HG03139 (cell line): ENCODE measurements at regions not wholly inside any gene's neighbourhood (a gene's known extent, or its start where the extent isn't known, plus 50 kb on each side); places are given as distances from the start of the nearest gene placed in this dataset.
"Not testable (repeated sequence)": the region's sequence is repeated elsewhere in the genome, so short reads cannot be mapped to it uniquely, and the experiment has no call there.

ENCODE experiments used
- ATAC-seq: cut with Tn5 transposase; IDR thresholded peaks from one replicate; pipeline ENCODE4 v1.9.1; 2021; ENCODE audit not compliant: unreplicated experiment

DNA sequence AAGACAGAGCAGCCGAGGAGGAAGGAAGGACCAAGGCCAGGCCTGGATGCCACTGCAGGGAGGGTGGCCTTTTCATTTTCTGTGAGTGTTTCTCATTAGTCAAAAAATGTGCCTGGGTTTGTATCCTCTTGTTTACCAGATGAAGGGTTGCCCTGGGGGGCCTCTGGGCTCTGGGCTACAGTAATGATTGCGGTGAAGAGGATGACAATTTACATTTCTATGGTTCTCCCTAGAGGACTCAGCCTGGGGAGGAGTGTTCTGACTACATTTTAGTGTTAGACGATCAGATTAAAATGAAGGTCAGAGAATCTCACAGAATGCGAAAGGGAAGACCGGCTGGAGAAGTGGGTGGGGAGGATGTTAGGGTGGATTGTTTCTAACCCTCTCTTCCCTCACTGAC lies 108.0 kb upstream of the KMT2C start:
- no peak for ATAC-seq

DNA sequence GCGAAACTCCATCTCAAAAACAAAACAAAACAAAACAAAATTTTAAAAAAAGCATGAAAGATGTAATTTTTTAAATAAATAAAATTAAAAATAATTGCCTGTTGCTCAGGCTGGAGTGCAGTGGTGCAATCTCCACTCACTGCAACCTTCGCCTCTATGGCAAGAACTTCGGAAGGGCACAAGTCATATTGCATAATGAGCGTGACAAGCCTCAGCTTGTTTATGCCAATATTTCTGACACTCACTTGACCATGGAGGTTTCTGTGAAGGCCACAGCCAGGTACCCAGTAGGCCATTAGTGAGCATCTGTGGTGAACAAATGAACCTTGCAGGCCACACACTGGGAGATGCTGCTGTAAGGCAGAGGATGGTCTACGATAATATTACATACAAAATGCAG lies 106.1 kb upstream of the KMT2C start:
- no peak for ATAC-seq

GRCh38 chr7:152539190-152539495 lies 103.3 kb upstream of the KMT2C start:
- ATAC-seq = not testable (repeated sequence)

DNA sequence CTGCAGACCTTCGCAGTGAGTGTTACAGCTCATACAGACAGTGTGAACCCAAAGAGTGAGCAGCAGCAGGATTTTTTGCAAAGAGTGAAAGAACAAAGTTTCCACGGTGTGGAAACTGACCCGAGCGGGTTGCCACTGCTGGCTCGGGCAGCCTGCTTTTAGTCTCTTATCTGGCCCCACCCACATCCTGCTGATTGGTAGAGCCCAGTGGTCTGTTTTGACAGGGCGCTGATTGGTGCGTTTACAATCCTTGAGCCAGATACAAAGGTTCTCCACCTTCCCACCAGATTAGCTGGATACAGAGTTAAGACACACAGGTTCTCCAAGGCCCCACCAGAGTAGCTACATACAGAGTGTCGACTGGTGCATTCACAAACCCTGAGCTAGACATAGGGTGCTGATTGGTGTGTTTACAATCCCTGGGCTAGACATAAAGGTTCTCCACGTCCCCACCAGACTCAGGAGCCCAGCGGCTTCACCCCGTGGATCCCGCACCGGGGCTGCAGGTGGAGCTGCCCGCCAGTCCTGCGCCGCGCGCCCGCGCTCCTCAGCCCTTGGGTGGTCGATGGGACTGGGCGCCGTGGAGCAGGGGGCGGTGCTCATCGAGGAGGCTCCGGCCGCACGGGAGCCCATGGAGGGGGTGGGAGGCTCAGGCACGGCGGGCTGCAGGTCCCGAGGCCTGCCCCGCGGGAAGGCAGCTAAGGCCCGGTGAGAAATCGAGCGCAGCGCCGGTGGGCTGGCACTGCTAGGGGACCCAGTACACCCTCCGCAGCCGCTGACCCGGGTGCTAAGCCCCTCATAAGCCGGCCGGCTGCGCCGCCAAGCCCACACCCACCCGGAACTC lies 102.8 kb upstream of the KMT2C start:
- ATAC-seq = not testable (repeated sequence)

DNA sequence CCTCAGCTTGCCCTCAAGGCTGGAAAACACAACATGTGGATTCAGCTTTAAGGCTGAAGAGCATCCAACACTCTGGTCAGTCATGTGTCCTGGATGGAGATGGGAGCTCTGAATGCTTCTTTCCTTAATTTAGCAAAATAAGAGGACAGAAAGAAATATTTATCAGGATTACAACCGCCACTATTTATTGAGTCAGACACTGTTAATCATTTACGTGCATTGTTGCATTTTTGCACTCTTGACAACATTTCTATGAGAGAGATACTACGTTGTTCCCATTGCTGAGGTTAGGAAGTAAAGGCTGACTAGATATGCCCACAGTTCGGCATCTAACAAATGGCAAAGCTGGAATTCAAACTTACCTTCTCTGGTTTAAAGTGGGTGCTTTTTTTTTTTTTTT lies 101.8 kb upstream of the KMT2C start:
- no peak for ATAC-seq

GRCh38 chr7:152528612-152529011 lies 92.8 kb upstream of the KMT2C start:
- no peak for ATAC-seq

GRCh38 chr7:152527610-152528032 lies 91.8 kb upstream of the KMT2C start:
- ATAC-seq = no peak

GRCh38 chr7:152523916-152524315 lies 88.1 kb upstream of the KMT2C start:
- ATAC-seq = no peak

GRCh38 chr7:152522571-152523067 lies 86.8 kb upstream of the KMT2C start:
- no peak for ATAC-seq

GRCh38 chr7:152521420-152522337 lies 85.9 kb upstream of the KMT2C start:
- no peak for ATAC-seq

DNA sequence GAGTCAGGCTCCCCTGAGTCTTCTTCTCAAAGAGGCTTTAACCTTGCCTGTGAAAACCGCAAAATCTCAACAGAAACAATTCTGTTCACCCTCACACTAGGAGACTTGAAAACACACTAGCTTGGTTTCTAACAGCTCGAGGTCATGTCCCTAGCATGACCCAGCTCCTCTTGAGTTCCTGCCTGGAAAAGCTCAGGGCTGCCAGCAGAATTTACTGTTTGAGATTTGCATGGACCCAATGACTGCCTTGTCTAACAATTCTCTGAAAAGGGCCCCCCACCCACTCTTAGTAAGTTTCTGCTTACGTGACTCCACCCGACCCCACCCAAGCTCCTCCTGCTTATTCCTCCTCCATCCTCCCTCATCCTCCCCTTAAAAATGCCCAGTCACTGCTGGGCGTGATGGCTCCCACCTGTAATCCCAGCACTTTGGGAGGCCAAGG lies 85.1 kb upstream of the KMT2C start:
- ATAC-seq = no peak

GRCh38 chr7:152519290-152519689 lies 83.5 kb upstream of the KMT2C start:
- no peak for ATAC-seq

GRCh38 chr7:152516216-152516615 lies 80.4 kb upstream of the KMT2C start:
- no peak for ATAC-seq

GRCh38 chr7:152515266-152515950 lies 79.6 kb upstream of the KMT2C start:
- ATAC-seq = not testable (repeated sequence)

GRCh38 chr7:152514771-152515105 lies 78.9 kb upstream of the KMT2C start:
- ATAC-seq = no peak

DNA sequence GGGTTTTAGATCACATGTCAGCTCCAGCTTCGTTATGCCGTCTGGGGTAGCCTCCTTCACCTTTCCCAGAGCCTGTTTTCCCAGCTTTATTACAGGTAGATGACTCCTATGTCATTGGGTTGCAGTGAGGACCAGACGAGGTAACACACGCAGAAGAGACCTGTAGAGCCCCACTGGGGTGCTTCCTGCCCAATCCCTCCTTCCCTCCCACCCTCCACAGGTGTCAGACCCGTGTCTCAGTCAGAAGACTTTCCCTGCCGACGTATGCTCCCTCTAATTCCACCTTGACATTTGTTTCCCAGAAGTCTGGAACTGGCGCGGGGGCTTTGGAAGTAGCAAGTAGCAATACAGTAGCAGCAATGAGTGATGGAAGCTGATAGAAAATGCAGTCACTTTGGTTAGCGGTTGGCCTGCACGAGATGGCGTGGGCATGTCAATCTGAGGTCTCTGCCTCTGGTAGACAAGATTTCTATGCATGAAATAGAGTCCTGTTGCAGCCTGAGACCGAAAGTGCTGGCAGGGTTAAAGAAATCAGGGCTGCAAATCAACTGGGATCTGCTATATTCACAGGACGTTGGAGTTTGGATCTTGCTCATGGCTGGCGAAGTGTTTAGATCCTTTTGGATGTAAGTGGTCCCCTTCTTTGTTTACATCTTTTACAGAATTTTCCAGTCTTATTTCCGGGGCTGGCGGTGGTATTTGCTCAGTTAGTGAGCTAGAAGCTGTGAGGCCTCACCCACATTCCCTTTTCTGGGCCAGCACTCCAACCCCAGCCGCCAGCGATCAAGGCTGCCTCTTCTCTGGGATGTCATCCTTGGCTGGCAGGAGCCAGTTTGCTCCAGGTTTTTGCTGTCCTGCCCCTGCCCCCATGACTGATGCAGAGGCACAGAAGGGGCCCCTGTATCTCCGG lies 78.3 kb upstream of the KMT2C start:
- ATAC-seq = no peak

DNA sequence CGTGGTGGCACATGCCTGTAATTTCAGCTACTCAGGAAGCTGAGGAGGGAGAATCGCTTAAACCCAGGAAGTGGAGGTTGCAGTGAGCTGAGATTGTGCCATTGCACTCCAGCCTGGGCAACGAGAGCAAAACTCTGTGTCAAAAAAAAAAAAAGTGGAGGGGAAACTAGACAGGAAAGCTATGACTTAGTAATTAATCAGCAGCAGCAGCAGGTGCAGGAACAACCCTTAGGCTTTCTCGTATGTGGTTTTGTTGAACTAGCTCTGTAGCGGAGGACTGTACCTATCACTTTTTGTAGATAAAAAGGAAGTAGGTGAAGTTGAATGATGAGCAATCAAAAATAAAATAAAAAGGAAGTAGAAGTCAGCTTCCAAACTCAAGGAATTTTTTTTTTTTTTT lies 76.9 kb upstream of the KMT2C start:
- no peak for ATAC-seq

GRCh38 chr7:152511736-152512135 lies 75.9 kb upstream of the KMT2C start:
- no peak for ATAC-seq

DNA sequence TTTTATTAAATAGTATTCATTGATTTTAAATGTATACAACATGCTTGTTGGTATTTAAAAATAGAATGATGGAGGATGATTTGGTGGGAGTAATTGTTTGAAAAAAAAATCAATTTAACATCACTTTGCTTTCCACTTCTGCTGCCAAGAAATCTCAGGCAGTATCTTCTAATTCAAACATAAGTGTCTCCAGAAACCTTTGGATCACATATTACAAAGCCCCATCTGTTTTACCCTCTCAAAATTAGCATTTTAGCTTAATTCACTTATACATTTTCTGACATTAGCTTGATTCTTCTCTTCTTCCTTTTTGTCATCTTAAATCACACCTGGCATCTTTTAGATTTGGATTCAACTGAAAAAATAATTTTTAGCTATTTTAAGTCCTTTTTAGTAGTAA lies 72.9 kb upstream of the KMT2C start:
- ATAC-seq = no peak

DNA sequence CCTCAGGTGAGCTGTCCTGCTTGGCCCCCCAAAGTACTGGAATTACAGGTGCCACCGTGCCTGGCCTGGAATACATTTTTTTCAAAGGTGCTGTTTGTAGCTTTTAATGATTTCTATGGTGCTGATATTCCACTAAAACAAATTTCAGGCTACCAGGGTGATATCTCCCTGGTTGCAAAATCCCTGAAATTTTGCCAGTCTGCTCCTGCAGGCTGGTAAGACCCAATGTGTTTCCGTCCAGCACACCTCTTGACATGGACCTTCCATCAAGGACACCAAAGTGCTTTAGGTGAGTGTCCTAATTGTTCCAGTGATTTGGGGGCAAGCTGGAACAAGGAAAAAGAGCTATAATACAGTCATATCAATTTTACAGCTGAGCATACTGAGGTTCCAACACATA lies 69.8 kb upstream of the KMT2C start:
- ATAC-seq = no peak
